GM19468 (cell line): ENCODE measurements at regions not wholly inside any gene's neighbourhood (a gene's known extent, or its start where the extent isn't known, plus 50 kb on each side); places are given as distances from the start of the nearest gene placed in this dataset.

Experiments
- ATAC-seq: cut with Tn5 transposase; IDR thresholded peaks from one replicate; pipeline ENCODE4 v1.9.1; 2021; ENCODE audit warnings: mild to moderate bottlenecking, moderate library complexity, moderate number of reproducible peaks; ENCODE audit not compliant: unreplicated experiment; ENCODE audit errors: extremely low read depth

GRCh38 chr1:72620453-72620852 lies 338.1 kb upstream of the NEGR1 start:
- no peak for ATAC-seq

- ATAC-seq: no peak
Measured at GRCh38 chr1:72606216-72606810, 324.0 kb upstream of the NEGR1 start.

- ATAC-seq: no peak
Measured at GRCh38 chr1:72601035-72601674, 318.8 kb upstream of the NEGR1 start.

GRCh38 chr1:72586023-72586685 lies 303.8 kb upstream of the NEGR1 start:
- ATAC-seq: no peak

- no peak for ATAC-seq
Measured at GRCh38 chr1:72579629-72580028, 297.3 kb upstream of the NEGR1 start.

GRCh38 chr1:72570815-72571214 lies 288.5 kb upstream of the NEGR1 start:
- ATAC-seq: no peak

- no peak for ATAC-seq
Measured at GRCh38 chr1:72568113-72568512, 285.8 kb upstream of the NEGR1 start.

GRCh38 chr1:72567521-72567920 lies 285.2 kb upstream of the NEGR1 start:
- no peak for ATAC-seq

GRCh38 chr1:72564749-72565148 lies 282.4 kb upstream of the NEGR1 start:
- no peak for ATAC-seq

GRCh38 chr1:72557446-72558049 lies 275.2 kb upstream of the NEGR1 start:
- ATAC-seq: no peak

- no peak for ATAC-seq
Measured at GRCh38 chr1:72547412-72547811, 265.1 kb upstream of the NEGR1 start.

- ATAC-seq: no peak
Measured at GRCh38 chr1:72540674-72541073, 258.3 kb upstream of the NEGR1 start.

- ATAC-seq: no peak
Measured at GRCh38 chr1:72535470-72535869, 253.1 kb upstream of the NEGR1 start.

GRCh38 chr1:72530646-72531045 lies 248.3 kb upstream of the NEGR1 start:
- no peak for ATAC-seq

GRCh38 chr1:72526926-72527325 lies 244.6 kb upstream of the NEGR1 start:
- ATAC-seq: no peak

- no peak for ATAC-seq
Measured at GRCh38 chr1:72524021-72524420, 241.7 kb upstream of the NEGR1 start.

- ATAC-seq: no peak
Measured at GRCh38 chr1:72521659-72522058, 239.3 kb upstream of the NEGR1 start.

- ATAC-seq: no peak
Measured at GRCh38 chr1:72516826-72517225, 234.5 kb upstream of the NEGR1 start.

- ATAC-seq: no peak
Measured at GRCh38 chr1:72516264-72516663, 233.9 kb upstream of the NEGR1 start.

GRCh38 chr1:72498371-72498770 lies 216.0 kb upstream of the NEGR1 start:
- no peak for ATAC-seq

- ATAC-seq: no peak
Measured at GRCh38 chr1:72489801-72490200, 207.5 kb upstream of the NEGR1 start.
